ENCODE measurements at regions not wholly inside any gene's neighbourhood (a gene's known extent, or its start where the extent isn't known, plus 50 kb on each side); places are given as distances from the start of the nearest gene placed in this dataset.

DNA sequence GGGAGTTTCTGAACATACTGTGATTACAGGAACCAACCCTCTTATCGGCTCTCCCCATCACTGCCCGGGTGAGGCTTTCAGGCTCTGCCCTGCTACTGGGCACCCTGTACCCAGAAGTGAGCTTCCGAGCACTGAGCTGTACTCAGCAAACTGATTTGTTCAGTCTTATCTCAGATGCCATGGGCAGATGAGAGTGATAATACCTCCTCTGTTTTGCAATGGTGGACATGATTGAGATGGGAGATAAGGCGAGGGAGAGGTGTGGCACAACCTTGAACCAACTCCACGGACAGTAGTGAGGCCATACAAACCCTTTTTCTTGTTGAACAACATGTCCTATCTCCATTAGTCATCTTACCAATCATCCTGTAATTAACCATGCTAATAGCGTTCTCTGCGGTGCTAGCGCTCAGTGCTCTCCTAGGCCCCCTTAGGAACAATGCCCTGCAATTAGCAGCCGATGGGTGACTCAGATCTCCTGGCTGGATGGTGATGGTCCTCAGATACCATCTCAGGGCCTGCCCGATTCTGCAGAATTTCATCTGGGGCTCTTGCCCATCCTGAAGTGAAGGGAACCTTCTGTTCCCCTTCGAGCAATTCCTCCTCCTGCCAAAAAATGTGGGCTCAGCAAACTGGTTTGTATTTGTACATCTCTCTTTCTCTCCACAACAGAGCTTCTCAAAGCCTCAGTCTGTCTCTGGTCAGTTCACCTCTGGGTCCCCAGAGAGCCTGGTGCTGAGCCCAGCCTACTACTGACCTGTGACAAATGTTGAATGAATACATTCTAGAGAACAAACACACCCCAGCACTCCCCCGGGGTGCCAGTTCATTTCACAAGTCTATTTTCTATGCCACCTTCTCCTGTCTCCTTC is 139.3 kb upstream of the IRX3 start:
- no peak for DNase-seq (ENCODE audit: extremely low spot score)
- ChIA-PET POLR2A (no interaction called here), CTCF (interaction anchor here (1.6 kb wide), 1 partner anchor 12 kb away, joined by 4 read pairs; no protein-coding TSS in a partner anchor)
- TF ChIP-seq, protein P1, sequence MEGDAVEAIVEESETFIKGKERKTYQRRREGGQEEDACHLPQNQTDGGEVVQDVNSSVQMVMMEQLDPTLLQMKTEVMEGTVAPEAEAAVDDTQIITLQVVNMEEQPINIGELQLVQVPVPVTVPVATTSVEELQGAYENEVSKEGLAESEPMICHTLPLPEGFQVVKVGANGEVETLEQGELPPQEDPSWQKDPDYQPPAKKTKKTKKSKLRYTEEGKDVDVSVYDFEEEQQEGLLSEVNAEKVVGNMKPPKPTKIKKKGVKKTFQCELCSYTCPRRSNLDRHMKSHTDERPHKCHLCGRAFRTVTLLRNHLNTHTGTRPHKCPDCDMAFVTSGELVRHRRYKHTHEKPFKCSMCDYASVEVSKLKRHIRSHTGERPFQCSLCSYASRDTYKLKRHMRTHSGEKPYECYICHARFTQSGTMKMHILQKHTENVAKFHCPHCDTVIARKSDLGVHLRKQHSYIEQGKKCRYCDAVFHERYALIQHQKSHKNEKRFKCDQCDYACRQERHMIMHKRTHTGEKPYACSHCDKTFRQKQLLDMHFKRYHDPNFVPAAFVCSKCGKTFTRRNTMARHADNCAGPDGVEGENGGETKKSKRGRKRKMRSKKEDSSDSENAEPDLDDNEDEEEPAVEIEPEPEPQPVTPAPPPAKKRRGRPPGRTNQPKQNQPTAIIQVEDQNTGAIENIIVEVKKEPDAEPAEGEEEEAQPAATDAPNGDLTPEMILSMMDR (IDR thresholded peaks at IDR 0.05; ENCODE audit: control extremely low read depth, extremely low read depth, low read depth, missing control alignments): no peak

DNA sequence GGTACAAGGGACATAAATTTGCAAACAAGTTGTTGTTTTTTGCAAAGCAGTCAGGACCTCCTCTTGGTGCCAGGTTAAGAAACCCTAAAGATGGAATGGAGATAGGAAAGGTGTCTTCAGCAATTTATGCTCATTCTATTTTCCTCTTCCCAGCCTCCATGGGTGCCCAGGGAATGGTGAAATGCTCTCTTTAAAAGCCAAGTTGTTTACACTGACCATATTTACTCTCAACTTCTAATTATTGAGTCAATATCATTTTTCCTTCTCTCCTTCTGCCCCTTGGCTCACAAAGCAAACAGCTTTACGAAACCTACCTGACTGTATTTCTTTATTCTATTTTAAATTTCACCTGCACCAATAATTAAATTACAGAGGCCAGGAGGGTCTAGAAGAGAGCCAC is 138.5 kb upstream of the IRX3 start:
- ChIA-PET POLR2A (no interaction called here), CTCF (no interaction called here)
- TF ChIP-seq, protein P1 (IDR thresholded peaks at IDR 0.05; ENCODE audit: control extremely low read depth, extremely low read depth, low read depth, missing control alignments): no peak
- no peak for DNase-seq (ENCODE audit: extremely low spot score)

DNA sequence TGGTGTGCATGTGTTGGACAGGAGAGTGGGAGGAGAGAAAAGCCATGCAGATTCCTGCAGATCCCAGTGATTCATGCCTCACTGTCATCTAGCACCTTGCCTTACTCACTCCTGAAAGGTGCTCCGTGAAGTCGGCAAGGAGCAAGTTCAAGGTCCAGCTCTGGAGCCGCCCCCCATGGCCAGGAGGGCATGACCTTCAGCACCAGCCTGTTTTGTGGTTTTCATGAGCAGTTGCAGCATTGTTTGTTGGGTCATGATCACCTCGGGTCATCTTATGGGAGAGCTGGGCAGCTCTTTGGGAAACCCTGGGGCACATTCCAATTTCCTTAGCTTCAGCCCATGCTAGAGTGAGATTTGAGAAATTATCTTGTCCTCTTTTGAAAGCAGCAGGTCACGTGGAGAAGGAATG is 137.5 kb upstream of the IRX3 start:
- CTCF ChIA-PET: interaction anchor here (1.0 kb wide), 1 partner anchor 10 kb away, joined by 6 read pairs; no protein-coding TSS in a partner anchor
- TF ChIP-seq, protein P1 (IDR thresholded peaks at IDR 0.05; ENCODE audit: control extremely low read depth, extremely low read depth, low read depth, missing control alignments): no peak
- POLR2A ChIA-PET: no interaction called here
- no peak for DNase-seq (ENCODE audit: extremely low spot score)

DNA sequence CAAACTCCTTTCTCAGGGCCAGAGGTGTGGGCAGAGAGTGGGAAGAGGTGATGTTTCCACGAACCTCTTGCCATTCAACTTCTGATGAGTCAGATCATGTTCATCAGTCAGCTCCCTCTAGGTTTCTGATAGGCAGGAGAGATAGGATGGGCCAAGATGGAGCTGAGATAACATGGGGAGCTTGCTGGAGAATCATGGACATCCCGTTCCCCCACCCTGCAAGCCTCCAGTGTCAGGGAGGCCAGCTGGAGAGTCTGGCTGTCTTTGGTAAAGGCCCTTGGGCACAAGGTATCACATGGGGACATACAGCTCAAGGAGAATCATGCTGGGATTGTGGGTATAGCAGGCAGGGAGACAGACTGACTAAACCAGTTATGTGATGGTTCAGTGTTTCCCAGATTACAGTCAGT is 136.0 kb upstream of the IRX3 start:
- no peak for DNase-seq (ENCODE audit: extremely low spot score)
- POLR2A ChIA-PET: no interaction called here
- CTCF ChIA-PET: interaction anchor here (1.1 kb wide), 1 partner anchor 9 kb away, joined by 3 read pairs; no protein-coding TSS in a partner anchor
- TF ChIP-seq, protein P1 (IDR thresholded peaks at IDR 0.05; ENCODE audit: control extremely low read depth, extremely low read depth, low read depth, missing control alignments): no peak

DNA sequence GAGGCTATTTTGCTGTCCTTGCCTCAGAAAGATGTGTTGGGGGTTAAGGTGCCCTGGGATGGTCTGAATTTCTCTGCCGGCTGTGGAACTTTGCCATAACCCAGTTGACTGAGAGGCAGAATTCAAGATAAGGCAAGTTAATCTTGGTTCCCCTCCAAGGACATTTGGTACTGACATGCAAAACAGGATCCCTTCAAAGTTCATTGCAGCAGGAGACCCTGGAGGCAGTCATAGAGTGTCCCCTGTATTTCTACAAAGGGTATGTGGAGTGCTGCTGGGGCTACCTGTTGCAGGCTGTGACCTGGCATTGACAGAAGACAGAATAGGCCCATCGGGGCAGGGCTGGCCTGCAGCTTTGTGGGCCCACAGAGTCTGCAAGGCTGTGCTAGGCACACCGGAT is 135.6 kb upstream of the IRX3 start:
- TF ChIP-seq, protein P1 (IDR thresholded peaks at IDR 0.05; ENCODE audit: control extremely low read depth, extremely low read depth, low read depth, missing control alignments): no peak
- ChIA-PET CTCF (interaction anchor here (1.1 kb wide), 1 partner anchor 9 kb away, joined by 3 read pairs; no protein-coding TSS in a partner anchor), POLR2A (no interaction called here)
- DNase-seq (ENCODE audit: extremely low spot score): no peak

DNA sequence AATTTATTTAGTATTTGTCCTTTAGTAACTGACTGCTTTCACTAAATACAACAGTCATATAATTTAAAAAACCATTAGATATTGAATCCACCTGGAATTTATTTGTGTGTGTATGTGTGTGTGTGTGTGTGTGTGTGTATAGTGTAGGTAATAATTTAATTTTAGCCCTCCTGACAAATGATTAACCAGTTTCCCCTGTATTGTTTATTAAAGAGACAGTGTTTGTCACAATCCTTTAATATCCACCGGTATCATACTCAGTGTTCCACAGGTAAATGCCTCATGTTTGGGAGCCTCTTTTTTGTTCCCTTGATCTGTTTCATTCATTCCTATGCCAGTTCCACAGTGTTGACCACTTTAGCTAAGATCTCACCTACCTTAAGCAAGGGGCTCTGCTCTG is 134.6 kb upstream of the IRX3 start:
- ChIA-PET POLR2A (no interaction called here), CTCF (no interaction called here)
- TF ChIP-seq, protein P1 (IDR thresholded peaks at IDR 0.05; ENCODE audit: control extremely low read depth, extremely low read depth, low read depth, missing control alignments): no peak
- DNase-seq (ENCODE audit: extremely low spot score): no peak

All from GM10248 (cell line).